ENCODE measurements at regions not wholly inside any gene's neighbourhood (a gene's known extent, or its start where the extent isn't known, plus 50 kb on each side); places are given as distances from the start of the nearest gene placed in this dataset.
"Not testable (repeated sequence)": the region's sequence is repeated elsewhere in the genome, so short reads cannot be mapped to it uniquely, and the experiment has no call there.

- peak; percentile 33 for DNase-seq
These were observed 674.2 kb upstream of the MANEA start for GRCh38 chr6:94902974-94903628.

DNA sequence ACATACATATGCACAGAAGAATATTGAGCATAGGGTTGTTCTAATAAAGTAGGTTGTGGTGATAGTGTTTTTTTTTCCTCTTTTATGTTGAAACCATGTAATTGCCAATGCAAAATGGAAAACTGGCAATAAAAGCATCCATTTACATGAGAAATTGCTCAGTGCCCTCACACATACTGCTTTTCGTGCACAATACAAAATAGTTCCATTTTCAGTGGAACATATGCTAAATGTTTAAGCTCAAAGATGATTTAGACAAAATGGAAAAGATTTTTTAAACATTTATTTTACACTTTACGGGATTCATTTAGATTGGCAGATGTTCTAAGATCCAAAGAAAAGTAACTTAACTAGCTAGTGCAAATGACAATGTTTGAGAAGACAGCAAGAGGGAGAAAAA lies 678.1 kb upstream of the MANEA start:
- no peak for DNase-seq

- no peak for DNase-seq
These were observed 683.0 kb upstream of the MANEA start for GRCh38 chr6:94894300-94894699.

DNA sequence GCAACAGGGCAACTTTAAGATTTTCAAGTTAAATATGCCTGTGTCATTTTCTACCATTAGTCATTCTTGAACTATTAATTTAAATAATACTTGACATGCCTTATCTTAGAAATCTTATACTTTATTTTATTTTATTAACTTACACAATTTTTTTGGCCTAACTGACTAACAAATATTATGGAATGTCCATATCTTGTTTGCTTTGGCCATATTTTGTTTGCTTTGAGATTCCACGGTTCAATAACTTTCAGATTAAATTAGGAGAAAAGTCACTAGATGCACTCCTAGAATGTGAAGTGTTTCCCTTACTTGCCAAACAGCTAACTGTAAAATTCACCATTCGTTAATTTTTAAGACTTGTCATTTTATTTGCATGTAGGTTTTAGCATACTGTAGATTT lies 684.0 kb upstream of the MANEA start:
- no peak for DNase-seq

GRCh38 chr6:94873819-94874218 lies 703.5 kb upstream of the MANEA start:
- DNase-seq: peak; percentile 49

GRCh38 chr6:94862112-94862511 lies 715.2 kb upstream of the MANEA start:
- DNase-seq: no peak

- DNase-seq: no peak
These were observed 717.4 kb upstream of the MANEA start for GRCh38 chr6:94859924-94860323.

DNA sequence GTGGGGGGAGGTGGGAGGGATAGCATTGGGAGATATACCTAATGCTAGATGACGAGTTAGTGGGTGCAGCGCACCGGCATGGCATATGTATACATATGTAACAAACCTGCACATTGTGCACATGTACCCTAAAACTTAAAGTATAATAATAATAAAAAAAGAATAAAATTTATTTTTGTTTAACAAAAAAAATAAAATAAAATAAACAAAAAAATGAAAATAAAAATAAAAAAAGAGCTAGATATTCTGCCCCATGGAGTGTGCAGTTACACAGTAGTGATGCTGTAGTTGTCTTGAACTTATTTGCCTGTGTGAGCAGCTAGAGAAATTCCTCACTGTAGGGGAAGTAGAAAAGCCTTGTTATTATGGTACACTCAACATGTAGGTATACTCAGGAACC lies 720.3 kb upstream of the MANEA start:
- DNase-seq: not testable (repeated sequence)

DNA sequence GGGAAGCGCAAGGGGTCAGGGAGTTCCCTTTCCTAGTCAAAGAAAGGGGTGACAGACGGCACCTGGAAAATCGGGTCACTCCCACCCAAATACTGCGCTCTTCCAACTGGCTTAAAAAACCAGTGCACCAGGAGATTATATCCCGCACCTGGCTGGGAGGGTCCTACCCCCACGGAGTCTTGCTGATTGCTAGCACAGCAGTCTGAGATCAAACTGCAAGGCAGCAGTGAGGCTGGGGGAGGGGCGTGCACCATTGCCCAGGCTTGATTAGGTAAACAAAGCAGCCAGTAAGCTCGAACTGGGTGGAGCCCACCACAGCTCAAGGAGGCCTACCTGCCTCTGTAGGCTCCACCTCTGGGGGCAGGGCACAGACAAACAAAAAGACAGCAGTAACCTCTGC lies 726.0 kb upstream of the MANEA start:
- not testable (repeated sequence) for DNase-seq

DNA sequence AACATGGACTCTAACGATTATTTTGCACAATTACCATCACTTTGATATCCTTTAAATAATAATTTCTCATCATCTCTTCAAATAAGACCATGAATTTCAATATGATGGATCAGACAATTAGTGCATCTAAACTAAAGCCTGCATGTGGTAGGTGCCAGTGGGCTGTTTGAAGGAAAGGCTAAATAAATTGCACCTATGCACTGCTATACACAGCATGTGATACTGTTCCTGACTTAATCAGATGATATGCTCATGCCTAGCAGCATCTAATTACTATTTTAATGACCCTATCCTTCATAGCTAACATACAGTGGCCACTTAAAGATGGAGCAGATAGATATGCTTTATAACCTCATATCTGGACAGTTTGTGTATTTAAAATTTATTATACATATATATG lies 731.6 kb upstream of the MANEA start:
- peak; percentile 1 for DNase-seq

GRCh38 chr6:94835264-94835663 lies 742.1 kb upstream of the MANEA start:
- DNase-seq: no peak

DNA sequence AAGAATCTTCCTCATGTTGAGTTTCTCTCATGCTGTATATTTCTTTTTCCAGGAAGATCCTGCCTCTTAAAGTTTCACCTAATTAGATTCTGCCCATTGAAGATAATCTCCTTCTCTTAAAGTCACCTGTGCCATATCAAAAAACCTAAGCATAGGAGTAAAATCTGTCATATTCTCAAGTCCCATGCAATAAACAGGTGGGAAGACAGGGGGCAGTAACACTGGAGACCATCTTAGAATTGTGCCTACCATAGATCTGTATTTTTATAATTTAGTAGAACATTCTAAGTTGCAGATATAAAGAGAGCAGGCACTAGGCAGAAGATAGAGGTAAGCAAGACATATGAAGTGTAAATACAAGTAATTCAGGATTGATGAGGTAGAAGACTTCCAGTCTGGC lies 763.5 kb upstream of the MANEA start:
- no peak for DNase-seq

GRCh38 chr6:94801344-94801743 lies 776.0 kb upstream of the MANEA start:
- no peak for DNase-seq

GRCh38 chr6:94785514-94785913 lies 791.8 kb upstream of the MANEA start:
- no peak for DNase-seq

DNA sequence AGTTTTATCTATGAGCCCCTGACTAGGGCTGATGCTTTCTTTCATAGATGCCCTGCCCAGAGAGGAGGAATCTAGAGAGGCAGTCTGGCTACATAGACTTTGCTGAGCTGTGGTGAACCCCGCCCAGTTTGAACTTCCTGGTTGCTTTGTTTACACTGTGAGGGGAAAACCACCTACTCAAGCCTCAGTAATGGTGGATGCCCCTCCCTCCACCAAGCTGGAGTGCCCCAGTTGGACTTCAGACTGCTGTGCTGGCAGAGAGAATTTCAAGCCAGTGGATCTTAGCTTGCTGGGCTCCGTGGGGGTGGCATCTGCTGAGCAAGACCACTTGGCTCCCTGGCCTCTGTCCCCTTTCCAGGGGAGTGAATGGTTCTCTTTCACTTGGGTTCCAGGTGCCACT lies 792.3 kb upstream of the MANEA start:
- DNase-seq: peak; percentile 81

DNA sequence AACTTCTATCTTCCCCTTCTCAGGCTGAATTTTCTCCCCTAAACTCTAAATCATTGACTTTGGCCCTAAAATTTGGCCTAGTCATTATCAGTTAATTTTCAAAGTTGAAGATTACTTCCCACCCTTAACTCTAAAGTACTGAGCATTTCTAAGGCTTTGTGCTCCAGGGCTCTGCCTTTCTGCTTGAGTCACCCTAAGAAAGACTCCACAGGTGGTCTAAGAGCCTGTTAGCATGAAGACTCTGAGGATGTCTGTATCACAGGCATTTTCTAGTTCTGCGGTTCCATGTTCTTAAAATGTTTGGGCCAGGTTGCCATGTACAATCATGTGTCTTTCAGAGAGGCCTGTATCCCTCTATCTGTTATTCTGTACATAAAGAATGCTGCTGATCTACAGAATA lies 808.1 kb upstream of the MANEA start:
- no peak for DNase-seq

DNA sequence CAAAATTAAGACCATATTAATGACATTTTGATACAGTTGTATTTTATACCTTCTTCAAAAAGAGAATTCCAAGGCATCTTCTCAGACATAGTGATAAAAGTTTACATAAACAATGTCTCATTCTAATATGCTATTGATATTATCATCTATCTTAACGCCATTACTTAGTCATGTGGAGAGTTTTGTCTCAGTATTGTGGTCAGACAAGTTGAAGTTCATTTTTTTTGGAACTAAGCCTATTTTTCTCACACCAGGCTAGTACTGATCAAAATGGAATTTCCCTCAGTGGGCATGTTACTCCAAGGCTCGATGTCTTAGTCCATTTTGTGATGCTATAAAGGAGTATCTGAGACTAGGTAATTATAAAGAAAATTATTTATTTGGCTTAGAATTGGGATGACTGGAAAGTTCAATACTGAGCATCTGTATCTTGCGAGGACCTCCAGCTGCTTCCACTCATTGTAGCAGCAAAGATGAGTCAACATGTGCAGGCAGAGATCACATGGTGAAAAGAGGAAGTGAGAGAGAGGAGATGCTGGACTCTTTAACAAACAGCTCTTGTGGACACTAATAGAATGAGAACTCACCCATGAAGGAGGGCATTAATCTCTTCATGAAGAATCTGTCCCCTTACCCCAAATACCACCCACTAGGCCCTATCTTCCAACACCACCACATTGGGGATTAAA lies 825.5 kb upstream of the MANEA start:
- peak; percentile 73 for DNase-seq

GRCh38 chr6:94736236-94736635 lies 841.1 kb upstream of the MANEA start:
- DNase-seq: peak; percentile 19

GRCh38 chr6:94735270-94735669 lies 842.1 kb upstream of the MANEA start:
- no peak for DNase-seq

- no peak for DNase-seq
These were observed 842.6 kb upstream of the MANEA start for GRCh38 chr6:94734751-94735150.

DNA sequence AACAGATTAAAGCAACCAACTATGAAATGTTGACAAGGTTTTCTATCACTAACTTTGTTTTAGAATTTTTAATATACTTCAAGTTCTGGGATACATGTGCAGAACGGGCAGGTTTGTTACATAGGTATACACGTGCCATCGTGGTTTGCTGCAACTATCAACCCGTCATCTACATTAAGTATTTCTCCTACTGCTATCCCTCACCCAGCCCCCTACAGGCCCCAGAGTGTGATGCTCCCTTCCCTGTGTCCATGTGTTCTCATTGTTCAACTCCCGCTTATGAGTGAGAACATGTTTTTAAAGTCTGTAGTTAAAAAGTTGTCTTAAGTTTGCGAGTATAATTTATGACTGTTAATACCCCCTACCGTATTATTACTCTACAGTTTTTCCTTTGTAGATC lies 844.3 kb upstream of the MANEA start:
- DNase-seq: peak; percentile 1

- no peak for DNase-seq
These were observed 849.6 kb upstream of the MANEA start for GRCh38 chr6:94727710-94728109.

DNA sequence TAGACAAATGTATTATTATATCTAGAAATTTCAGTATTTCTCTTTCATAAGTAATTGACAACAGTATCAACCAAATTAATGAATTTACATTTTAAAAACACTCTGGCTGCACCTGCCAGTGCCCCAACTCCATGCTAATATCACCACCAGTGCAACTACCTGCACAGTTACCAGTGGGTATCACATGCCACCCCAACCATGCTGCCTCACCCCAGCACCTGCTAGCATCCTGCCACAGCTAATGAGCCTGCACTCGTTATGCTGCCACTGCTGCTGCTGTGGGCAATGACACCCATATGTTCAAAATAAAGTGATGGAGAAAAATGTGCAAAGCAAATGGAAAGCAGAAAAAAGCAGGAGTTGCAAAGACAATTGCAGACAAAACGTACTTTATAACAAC lies 855.9 kb upstream of the MANEA start:
- no peak for DNase-seq

GRCh38 chr6:94713446-94713845 lies 863.9 kb upstream of the MANEA start:
- DNase-seq: no peak

- DNase-seq: no peak
These were observed 878.6 kb upstream of the MANEA start for GRCh38 chr6:94698773-94699172.

All from DMS53 (cell line).